Tibial nerve (tissue), 4 donors: ENCODE measurements at regions not wholly inside any gene's neighbourhood (a gene's known extent, or its start where the extent isn't known, plus 50 kb on each side); places are given as distances from the start of the nearest gene placed in this dataset.

Experiments used
- DNase-seq, 2 donors: peaks; one replicate each; pipeline ENCODE4 v3.0.0-alpha.2; 2019; ENCODE audit warnings: low spot score in 2 of 2
- H3K27ac ChIP-seq, 4 donors: fragments of 200-600 bp; sonication (generic) in 3 of 4; one replicate each; pipeline ENCODE4 v1.5.1; 2017 to 2019; ENCODE audit warnings: mild to moderate bottlenecking in 1 of 4
- H3K27me3 ChIP-seq, 2 donors: fragments of 200-600 bp; sonication (generic) in 1 of 2; one replicate each; pipeline versions ENCODE4 v1.5.1 to v1.6.0; 2017 to 2019
- H3K36me3 ChIP-seq, 3 donors: fragments of 200-600 bp; sonication (generic); one replicate each; pipeline ENCODE4 v1.5.1; 2018 to 2019
- H3K4me1 ChIP-seq, 4 donors: fragments of 200-600 bp; sonication (generic) in 3 of 4; one replicate each; pipeline ENCODE4 v1.5.1; 2017 to 2019
- H3K4me3 ChIP-seq, 4 donors: fragments of 200-600 bp; sonication (generic) in 3 of 4; one replicate each; pipeline ENCODE4 v1.5.1; 2017 to 2019; ENCODE audit warnings: mild to moderate bottlenecking in 1 of 4, moderate library complexity in 1 of 4
- H3K9me3 ChIP-seq, 4 donors: fragments of 200-600 bp; sonication (generic) in 3 of 4; one replicate each; pipeline ENCODE4 v1.5.1; 2017 to 2019
- CTCF ChIP-seq, 5 experiments: fragments of 200-600 bp in 3 of 5; fragments of 450-650 bp in 2 of 5; sonication (generic) in 3 of 5; IDR thresholded peaks; one replicate each; pipeline ENCODE4 v1.5.1; 2016 to 2019; ENCODE audit warnings: antibody characterized with exemption in 5 of 5, mild to moderate bottlenecking in 3 of 5, moderate library complexity in 2 of 5
- EP300 ChIP-seq, 2 donors: sonication (generic); formaldehyde crosslinking; IDR thresholded peaks; one replicate each; pipeline ENCODE4 v1.6.1; 2017; ENCODE audit warnings: antibody characterized with exemption in 2 of 2, mild to moderate bottlenecking in 1 of 2
- POLR2A ChIP-seq, 2 donors: fragments of 450-650 bp; IDR thresholded peaks; one replicate each; pipeline ENCODE4 v1.6.1; 2017; ENCODE audit warnings: antibody characterized with exemption in 2 of 2, mild to moderate bottlenecking in 2 of 2, moderate library complexity in 2 of 2
- WGBS, 2 donors: methylation state at CpG; one replicate each; pipeline ENCODE4 v1.1.5; 2018; 5-methylcytosine and 5-hydroxymethylcytosine counted together

- Histone ChIP-seq H3K27me3 (no peaks in the 10 kb centered on the region), H3K9me3 (peaks cover 0 to 9% (median 2%) of the 10 kb centered on the region in 4 donors), H3K27ac (no peak overlapping the region), H3K4me1 (no peaks in the 10 kb centered on the region), H3K4me3 (no peak overlapping the region), H3K36me3 (no peaks in the 10 kb centered on the region)
- TF ChIP-seq POLR2A (IDR thresholded peaks at IDR 0.05) (no peak), CTCF (IDR thresholded peaks at IDR 0.05) (no peak), EP300 (IDR thresholded peaks at IDR 0.05) (no peak)
- no peak for DNase-seq
- WGBS, 2 donors, result 59 to 72% methylated on average over 6 of the region's 6 CpGs
Measured at GRCh38 chr2:126811101-126811500, 87.6 kb upstream of the TEX51 start.

- WGBS, 2 donors, result 89% methylated on average over 3 of the region's 3 CpGs
- H3K4me1 ChIP-seq, result no peaks in the 10 kb centered on the region
- H3K27me3 ChIP-seq, result no peaks in the 10 kb centered on the region
- H3K27ac ChIP-seq, result no peak overlapping the region
- H3K36me3 ChIP-seq, result no peaks in the 10 kb centered on the region
- H3K9me3 ChIP-seq, result peaks cover 0 to 16% (median 4%) of the 10 kb centered on the region in 4 donors
- no peak overlapping the region for H3K4me3 ChIP-seq
- DNase-seq, result no peak
- TF ChIP-seq EP300 (IDR thresholded peaks at IDR 0.05) (no peak), POLR2A (IDR thresholded peaks at IDR 0.05) (no peak), CTCF (IDR thresholded peaks at IDR 0.05) (no peak)
Measured at GRCh38 chr2:126817172-126817571, 81.5 kb upstream of the TEX51 start.

GRCh38 chr2:126822115-126822514 lies 76.6 kb upstream of the TEX51 start:
- Histone ChIP-seq H3K27me3 (no peaks in the 10 kb centered on the region), H3K36me3 (no peaks in the 10 kb centered on the region), H3K27ac (no peak overlapping the region), H3K4me1 (no peaks in the 10 kb centered on the region), H3K4me3 (no peak overlapping the region), H3K9me3 (peaks cover 0 to 3% (median 1%) of the 10 kb centered on the region in 4 donors)
- no peak for DNase-seq
- TF ChIP-seq EP300 (IDR thresholded peaks at IDR 0.05) (no peak), CTCF (IDR thresholded peaks at IDR 0.05) (no peak), POLR2A (IDR thresholded peaks at IDR 0.05) (no peak)
- WGBS, 2 donors, result 74 to 83% methylated on average over 8 of the region's 8 CpGs

- H3K27me3 ChIP-seq, result no peaks in the 10 kb centered on the region
- 78 to 79% methylated on average over 5 of the region's 5 CpGs for WGBS, 2 donors
- DNase-seq, result no peak
- H3K27ac ChIP-seq, result no peak overlapping the region
- no peak for TF ChIP-seq EP300 (IDR thresholded peaks at IDR 0.05)
- no peak for TF ChIP-seq CTCF (IDR thresholded peaks at IDR 0.05)
- TF ChIP-seq POLR2A (IDR thresholded peaks at IDR 0.05), result no peak
- H3K4me3 ChIP-seq, result no peak overlapping the region
- no peaks in the 10 kb centered on the region for H3K9me3 ChIP-seq
- H3K36me3 ChIP-seq, result no peaks in the 10 kb centered on the region
- no peaks in the 10 kb centered on the region for H3K4me1 ChIP-seq
Measured at GRCh38 chr2:126822921-126823320, 75.8 kb upstream of the TEX51 start.

GRCh38 chr2:126823951-126824350 lies 74.7 kb upstream of the TEX51 start:
- no peak for DNase-seq
- Histone ChIP-seq H3K4me1 (no peaks in the 10 kb centered on the region), H3K4me3 (no peak overlapping the region), H3K27me3 (no peaks in the 10 kb centered on the region), H3K27ac (no peak overlapping the region), H3K9me3 (no peaks in the 10 kb centered on the region), H3K36me3 (no peaks in the 10 kb centered on the region)
- TF ChIP-seq POLR2A (IDR thresholded peaks at IDR 0.05), result no peak
- no peak for TF ChIP-seq EP300 (IDR thresholded peaks at IDR 0.05)
- TF ChIP-seq CTCF (IDR thresholded peaks at IDR 0.05), result no peak
- WGBS, 2 donors, result 63 to 93% methylated on average over 3 of the region's 3 CpGs
